Caco-2 (cell line): ENCODE measurements at regions not wholly inside any gene's neighbourhood (a gene's known extent, or its start where the extent isn't known, plus 50 kb on each side); places are given as distances from the start of the nearest gene placed in this dataset.

Experiments used
- BruUV-seq: library from RNA; stranded (reverse); fragments of 400-500 nt; replicated peaks from 2 replicates; lab custom pipeline; 2021; lab: Mats Ljungman, UMichigan
- CTCF ChIA-PET: fragments of 300-600 bp; sonication (Branson Sonifier 250); formaldehyde crosslinking; loops from one replicate; lab custom pipeline; 2022; ENCODE audit warnings: antibody characterized with exemption; lab: Charles Lee
- POLR2A ChIA-PET: fragments of 300-600 bp; sonication (Branson Sonifier 250); formaldehyde crosslinking; loops from one replicate; lab custom pipeline; 2022; ENCODE audit warnings: antibody characterized with exemption; lab: Charles Lee
- DNase-seq, 2 experiments: peaks; one replicate each; pipeline versions ENCODE4 v3.0.0 to v3.0.0-alpha.2; 2020 to 2022
- H3K27me3 ChIP-seq: replicated peaks from 2 replicates; pipeline ENCODE4 v1.6.0; 2011; ENCODE audit warnings: low read length; ENCODE audit not compliant: control insufficient read depth, insufficient read depth
- H3K36me3 ChIP-seq: 2 replicates; pipeline ENCODE4 v1.5.1; 2011; ENCODE audit warnings: low read length; ENCODE audit not compliant: control insufficient read depth, insufficient read depth
- H3K4me1 ChIP-seq: fragments of 250-450 bp; sonication (Bioruptor Pico); 2 replicates; pipeline ENCODE4 v1.5.1; 2020; ENCODE audit warnings: mild to moderate bottlenecking
- H3K4me3 ChIP-seq: 2 replicates; pipeline ENCODE4 v1.5.1; 2011; ENCODE audit warnings: low read depth, mild to moderate bottlenecking, control low read depth, low read length
- H3K9me3 ChIP-seq: fragments of 250-450 bp; sonication (Bioruptor Pico); 2 replicates; pipeline ENCODE4 v1.5.1; 2020; ENCODE audit warnings: mild to moderate bottlenecking, moderate library complexity
- H3K27ac Mint-ChIP-seq: one replicate; pipeline ENCODE4 v1.8.0; 2022; ENCODE audit warnings: mixed read lengths; ENCODE audit not compliant: unreplicated experiment
- H3K27me3 Mint-ChIP-seq: one replicate; pipeline ENCODE4 v1.8.0; 2022; ENCODE audit warnings: mixed read lengths; ENCODE audit not compliant: insufficient read depth, unreplicated experiment
- H3K36me3 Mint-ChIP-seq: one replicate; pipeline ENCODE4 v1.8.0; 2022; ENCODE audit warnings: mild to moderate bottlenecking, mixed read lengths; ENCODE audit not compliant: insufficient read depth, unreplicated experiment
- H3K4me1 Mint-ChIP-seq: one replicate; pipeline ENCODE4 v1.8.0; 2022; ENCODE audit warnings: low read depth, mixed read lengths; ENCODE audit not compliant: unreplicated experiment
- H3K4me3 Mint-ChIP-seq: one replicate; pipeline ENCODE4 v1.8.0; 2022; ENCODE audit warnings: mild to moderate bottlenecking, moderate library complexity, mixed read lengths; ENCODE audit not compliant: unreplicated experiment
- H3K9me3 Mint-ChIP-seq: one replicate; pipeline ENCODE4 v1.8.0; 2022; ENCODE audit warnings: mixed read lengths; ENCODE audit not compliant: unreplicated experiment
- intact Hi-C: fragments of 100-400 bp; cut with micrococcal nuclease; formaldehyde crosslinking; loops from one replicate; pipeline ENCODE4 v1.10.0; 2022; ENCODE audit not compliant: unreplicated experiment
- TF ChIP-seq, protein P1 (sequence below), 2 experiments: fragments of 200-600 bp in 1 of 2; IDR thresholded peaks; 1 replicate in 1 of 2; 2 replicates in 1 of 2; pipeline versions ENCODE4 v1.5.1 to v1.8.0; 2011 to 2022; ENCODE audit warnings: antibody characterized with exemption in 1 of 2, control low read depth in 1 of 2, inconsistent platforms in 1 of 2, low read depth in 1 of 2, low read length in 1 of 2, mild to moderate bottlenecking in 1 of 2, moderate library complexity in 1 of 2; ENCODE audit not compliant: insufficient read depth in 1 of 2, severe bottlenecking in 1 of 2, unreplicated experiment in 1 of 2

DNA sequence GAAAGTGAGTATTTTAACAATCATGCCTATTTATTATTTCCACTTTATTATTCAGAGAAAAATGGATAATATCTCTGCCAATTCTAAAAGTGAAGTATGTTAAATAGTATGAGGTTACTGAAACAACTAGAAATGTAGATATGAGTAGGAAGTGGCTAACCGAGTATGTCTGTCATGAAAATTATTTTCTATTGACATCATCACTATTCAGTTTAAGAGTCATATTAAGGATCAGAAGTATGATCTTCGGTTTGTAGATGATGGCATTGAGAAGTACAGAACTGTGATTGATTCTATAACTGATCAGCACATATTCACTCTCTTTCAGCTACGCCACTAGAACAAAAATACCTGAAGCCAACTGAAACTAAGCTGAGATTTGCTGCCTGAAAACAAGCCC, 146.4 kb upstream of the SLITRK5 start:
- Histone ChIP-seq H3K36me3 (no peaks in the 10 kb centered on the region), H3K4me3 (no peak overlapping the region), H3K4me1 (no peaks in the 10 kb centered on the region), H3K27me3 (no peaks in the 10 kb centered on the region), H3K9me3 (0 out of 2 replicates have a peak, but pooled peaks cover 5% of the 10 kb centered on the region)
- TF ChIP-seq, protein P1, sequence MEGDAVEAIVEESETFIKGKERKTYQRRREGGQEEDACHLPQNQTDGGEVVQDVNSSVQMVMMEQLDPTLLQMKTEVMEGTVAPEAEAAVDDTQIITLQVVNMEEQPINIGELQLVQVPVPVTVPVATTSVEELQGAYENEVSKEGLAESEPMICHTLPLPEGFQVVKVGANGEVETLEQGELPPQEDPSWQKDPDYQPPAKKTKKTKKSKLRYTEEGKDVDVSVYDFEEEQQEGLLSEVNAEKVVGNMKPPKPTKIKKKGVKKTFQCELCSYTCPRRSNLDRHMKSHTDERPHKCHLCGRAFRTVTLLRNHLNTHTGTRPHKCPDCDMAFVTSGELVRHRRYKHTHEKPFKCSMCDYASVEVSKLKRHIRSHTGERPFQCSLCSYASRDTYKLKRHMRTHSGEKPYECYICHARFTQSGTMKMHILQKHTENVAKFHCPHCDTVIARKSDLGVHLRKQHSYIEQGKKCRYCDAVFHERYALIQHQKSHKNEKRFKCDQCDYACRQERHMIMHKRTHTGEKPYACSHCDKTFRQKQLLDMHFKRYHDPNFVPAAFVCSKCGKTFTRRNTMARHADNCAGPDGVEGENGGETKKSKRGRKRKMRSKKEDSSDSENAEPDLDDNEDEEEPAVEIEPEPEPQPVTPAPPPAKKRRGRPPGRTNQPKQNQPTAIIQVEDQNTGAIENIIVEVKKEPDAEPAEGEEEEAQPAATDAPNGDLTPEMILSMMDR (IDR thresholded peaks at IDR 0.05; ENCODE audit: insufficient read depth in 1 of 2, low read depth in 1 of 2, low read length in 1 of 2, severe bottlenecking in 1 of 2, unreplicated experiment in 1 of 2) = no peak
- intact Hi-C loops = no loop called here
- Mint-ChIP-seq H3K27ac (no peak overlapping the region), H3K4me1 (no peaks in the 10 kb centered on the region), H3K27me3 (no peaks in the 10 kb centered on the region), H3K9me3 (no peaks in the 10 kb centered on the region), H3K4me3 (no peak overlapping the region), H3K36me3 (no peaks in the 10 kb centered on the region)
- ChIA-PET POLR2A (no interaction called here), CTCF (no interaction called here)
- no peak for DNase-seq
- no TSS peak for BruUV-seq

DNA sequence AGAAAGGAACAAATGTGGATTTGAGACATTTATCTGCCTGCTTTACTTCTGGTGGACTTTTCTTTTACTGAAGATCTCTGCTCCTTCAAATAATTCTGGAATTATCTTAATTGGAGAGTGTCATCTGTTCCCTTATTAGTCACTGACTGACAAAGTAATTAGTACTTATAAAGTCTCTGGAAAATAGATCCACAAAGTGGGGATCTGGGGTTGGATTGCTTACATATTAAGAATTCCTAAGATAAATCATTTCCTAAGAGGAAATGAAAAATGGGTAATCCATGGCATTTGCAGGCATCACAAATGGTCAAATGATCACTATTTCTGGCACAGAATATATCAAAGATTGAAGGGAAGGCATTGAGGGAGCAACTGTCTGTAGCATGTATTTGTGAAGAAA, 137.4 kb upstream of the SLITRK5 start:
- H3K27me3 ChIP-seq = no peaks in the 10 kb centered on the region
- Mint-ChIP-seq H3K4me1 (no peaks in the 10 kb centered on the region), H3K36me3 (no peaks in the 10 kb centered on the region), H3K27me3 (no peaks in the 10 kb centered on the region), H3K27ac (no peak overlapping the region), H3K9me3 (no peaks in the 10 kb centered on the region), H3K4me3 (no peak overlapping the region)
- BruUV-seq = no TSS peak
- DNase-seq = no peak
- H3K9me3 ChIP-seq = no peaks in the 10 kb centered on the region
- POLR2A ChIA-PET = no interaction called here
- CTCF ChIA-PET = no interaction called here
- H3K4me3 ChIP-seq = no peak overlapping the region
- H3K36me3 ChIP-seq = no peaks in the 10 kb centered on the region
- TF ChIP-seq, protein P1 (IDR thresholded peaks at IDR 0.05; ENCODE audit: insufficient read depth in 1 of 2, low read depth in 1 of 2, low read length in 1 of 2, severe bottlenecking in 1 of 2, unreplicated experiment in 1 of 2) = no peak
- intact Hi-C loops = no loop called here
- H3K4me1 ChIP-seq = no peaks in the 10 kb centered on the region

DNA sequence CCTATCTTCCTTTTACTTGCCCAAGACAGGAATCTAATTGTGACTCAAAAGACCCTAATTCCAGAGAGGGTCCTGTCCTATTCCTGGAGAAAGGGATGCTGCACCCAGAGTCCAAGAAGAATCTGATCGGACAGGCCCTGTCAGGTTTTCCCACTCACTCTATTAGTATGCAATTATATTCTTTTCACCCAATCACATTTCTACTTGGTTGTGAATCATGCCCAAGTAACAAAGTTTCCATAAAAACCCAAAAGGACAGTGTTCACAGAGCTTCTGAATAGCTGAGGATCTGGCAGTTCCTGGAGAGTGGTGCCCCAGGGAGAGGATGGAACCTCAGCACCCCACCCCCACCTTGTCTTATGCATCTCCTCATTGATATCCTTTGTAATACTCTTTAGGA, 135.3 kb upstream of the SLITRK5 start:
- intact Hi-C loops = no loop called here
- no peak overlapping the region for H3K4me3 Mint-ChIP-seq
- CTCF ChIA-PET = interaction anchor here (0.7 kb wide), 1 partner anchor 228 kb away, joined by 6 read pairs; no protein-coding TSS in a partner anchor
- Histone ChIP-seq H3K27me3 (no peaks in the 10 kb centered on the region), H3K4me3 (no peak overlapping the region), H3K36me3 (no peaks in the 10 kb centered on the region), H3K9me3 (no peaks in the 10 kb centered on the region), H3K4me1 (no peaks in the 10 kb centered on the region)
- no peaks in the 10 kb centered on the region for H3K36me3 Mint-ChIP-seq
- H3K4me1 Mint-ChIP-seq = no peaks in the 10 kb centered on the region
- BruUV-seq = no TSS peak
- H3K9me3 Mint-ChIP-seq = no peaks in the 10 kb centered on the region
- TF ChIP-seq, protein P1 (IDR thresholded peaks at IDR 0.05; ENCODE audit: insufficient read depth in 1 of 2, low read depth in 1 of 2, low read length in 1 of 2, severe bottlenecking in 1 of 2, unreplicated experiment in 1 of 2) = no peak
- peak overlapping the region; percentile 13 for H3K27ac Mint-ChIP-seq
- no peaks in the 10 kb centered on the region for H3K27me3 Mint-ChIP-seq
- POLR2A ChIA-PET = no interaction called here
- DNase-seq = no peak
